ENCODE measurements at regions not wholly inside any gene's neighbourhood (a gene's known extent, or its start where the extent isn't known, plus 50 kb on each side); places are given as distances from the start of the nearest gene placed in this dataset.
"Not testable (repeated sequence)": the region's sequence is repeated elsewhere in the genome, so short reads cannot be mapped to it uniquely, and the experiment has no call there.

GRCh38 chr12:31906557-31907301 lies 52.5 kb upstream of the RESF1 start:
- no peak for DNase-seq (ENCODE audit: low read depth)

GRCh38 chr12:31903025-31903424 lies 56.2 kb upstream of the RESF1 start:
- DNase-seq (ENCODE audit: low read depth), result no peak

GRCh38 chr12:31900271-31900670 lies 58.9 kb upstream of the RESF1 start:
- DNase-seq (ENCODE audit: low read depth), result no peak

- no peak for DNase-seq (ENCODE audit: low read depth)
Observed at GRCh38 chr12:31899109-31899508, 60.1 kb upstream of the RESF1 start.

GRCh38 chr12:31897781-31898503 lies 61.3 kb upstream of the RESF1 start:
- no peak for DNase-seq (ENCODE audit: low read depth)

GRCh38 chr12:31897092-31897491 lies 62.1 kb upstream of the RESF1 start:
- not testable (repeated sequence) for DNase-seq (ENCODE audit: low read depth)

GRCh38 chr12:31896514-31897039 lies 62.6 kb upstream of the RESF1 start:
- DNase-seq (ENCODE audit: low read depth), result peak; percentile 71

- DNase-seq (ENCODE audit: low read depth), result no peak
Observed at GRCh38 chr12:31895449-31896150, 63.6 kb upstream of the RESF1 start.

GRCh38 chr12:31890295-31891285 lies 68.6 kb upstream of the RESF1 start:
- DNase-seq (ENCODE audit: low read depth), result no peak

- no peak for DNase-seq (ENCODE audit: low read depth)
Observed at GRCh38 chr12:31887109-31887811, 72.0 kb upstream of the RESF1 start.

- not testable (repeated sequence) for DNase-seq (ENCODE audit: low read depth)
Observed at GRCh38 chr12:31882682-31883081, 76.5 kb upstream of the RESF1 start.

- no peak for DNase-seq (ENCODE audit: low read depth)
Observed at GRCh38 chr12:31880340-31880739, 78.9 kb upstream of the RESF1 start.

- DNase-seq (ENCODE audit: low read depth), result no peak
Observed at GRCh38 chr12:31877884-31878283, 81.3 kb upstream of the RESF1 start.

GRCh38 chr12:31876568-31877424 lies 82.4 kb upstream of the RESF1 start:
- DNase-seq (ENCODE audit: low read depth), result no peak

GRCh38 chr12:31875609-31875964 lies 83.6 kb upstream of the RESF1 start:
- no peak for DNase-seq (ENCODE audit: low read depth)

GRCh38 chr12:31874961-31875608 lies 84.1 kb upstream of the RESF1 start:
- peak; percentile 40 for DNase-seq (ENCODE audit: low read depth)

- no peak for DNase-seq (ENCODE audit: low read depth)
Observed at GRCh38 chr12:31872831-31873604, 86.2 kb upstream of the RESF1 start.

GRCh38 chr12:31869972-31870371 lies 89.2 kb upstream of the RESF1 start:
- no peak for DNase-seq (ENCODE audit: low read depth)

- no peak for DNase-seq (ENCODE audit: low read depth)
Observed at GRCh38 chr12:31868965-31869364, 90.2 kb upstream of the RESF1 start.

All from stimulated activated CD8-positive, alpha-beta memory T cell treated with anti-CD3 and anti-CD28 coated beads, Interleukin-4, amount 100 ng/mL, for 24 hours (primary cell).